ENCODE measurements at regions not wholly inside any gene's neighbourhood (a gene's known extent, or its start where the extent isn't known, plus 50 kb on each side); places are given as distances from the start of the nearest gene placed in this dataset.

DNA sequence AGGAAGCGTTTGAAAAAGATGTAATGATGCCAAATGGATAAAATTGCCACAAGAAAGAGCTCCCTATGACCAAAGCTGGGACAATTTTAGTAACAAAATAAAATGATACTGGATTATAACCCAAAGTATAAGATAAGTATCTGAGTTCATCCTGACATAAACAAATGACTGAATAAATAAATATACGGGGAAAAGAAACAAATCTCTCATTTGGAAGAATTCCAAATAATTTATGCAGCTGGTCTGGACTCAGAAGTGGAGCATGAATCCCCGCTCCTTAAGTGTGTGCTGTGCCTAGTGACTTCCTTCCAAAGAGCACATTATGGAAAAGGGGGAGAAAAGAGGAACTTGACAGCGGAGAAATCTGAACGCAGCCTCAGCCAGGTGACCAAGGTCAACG is 186.2 kb downstream of the RAMP3 start:
- WGBS, 2 donors, result 44 to 57% methylated on average over 6 of the region's 6 CpGs
- H3K9me3 ChIP-seq, result no peaks in the 10 kb centered on the region

DNA sequence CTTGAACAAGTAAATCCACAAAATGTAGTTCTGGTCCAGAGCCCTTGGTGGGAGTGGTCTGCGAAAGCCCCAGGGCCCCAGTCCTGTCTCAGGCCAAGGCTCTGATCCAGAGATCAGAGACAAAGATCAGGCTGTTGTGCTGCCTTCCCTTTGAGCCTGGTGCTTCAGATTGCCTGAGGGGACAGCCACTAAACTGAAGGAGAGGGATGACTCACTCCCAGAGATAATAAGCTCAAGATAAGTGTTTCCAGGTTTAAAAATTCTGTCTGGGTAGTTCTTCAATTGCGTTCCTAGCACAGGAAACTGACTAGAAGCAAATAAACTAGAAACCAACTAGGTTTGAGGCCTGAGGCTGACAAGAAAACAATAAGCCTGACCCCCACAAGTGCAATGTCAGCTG is 190.2 kb downstream of the RAMP3 start:
- WGBS, 2 donors, result 31 to 40% methylated on average over 2 of the region's 2 CpGs
- H3K36me3 ChIP-seq, result no peaks in the 10 kb centered on the region
- H3K27me3 ChIP-seq, result no peaks in the 10 kb centered on the region
- intact Hi-C loops (cut with DNase I), result no loop called here
- H3K9me3 ChIP-seq, result no peaks in the 10 kb centered on the region
- no peak overlapping the region for H3K27ac ChIP-seq
- no peak overlapping the region for H3K4me3 ChIP-seq
- no peaks in the 10 kb centered on the region for H3K4me1 ChIP-seq
- DNase-seq, result no peak
- TF ChIP-seq, protein P1, sequence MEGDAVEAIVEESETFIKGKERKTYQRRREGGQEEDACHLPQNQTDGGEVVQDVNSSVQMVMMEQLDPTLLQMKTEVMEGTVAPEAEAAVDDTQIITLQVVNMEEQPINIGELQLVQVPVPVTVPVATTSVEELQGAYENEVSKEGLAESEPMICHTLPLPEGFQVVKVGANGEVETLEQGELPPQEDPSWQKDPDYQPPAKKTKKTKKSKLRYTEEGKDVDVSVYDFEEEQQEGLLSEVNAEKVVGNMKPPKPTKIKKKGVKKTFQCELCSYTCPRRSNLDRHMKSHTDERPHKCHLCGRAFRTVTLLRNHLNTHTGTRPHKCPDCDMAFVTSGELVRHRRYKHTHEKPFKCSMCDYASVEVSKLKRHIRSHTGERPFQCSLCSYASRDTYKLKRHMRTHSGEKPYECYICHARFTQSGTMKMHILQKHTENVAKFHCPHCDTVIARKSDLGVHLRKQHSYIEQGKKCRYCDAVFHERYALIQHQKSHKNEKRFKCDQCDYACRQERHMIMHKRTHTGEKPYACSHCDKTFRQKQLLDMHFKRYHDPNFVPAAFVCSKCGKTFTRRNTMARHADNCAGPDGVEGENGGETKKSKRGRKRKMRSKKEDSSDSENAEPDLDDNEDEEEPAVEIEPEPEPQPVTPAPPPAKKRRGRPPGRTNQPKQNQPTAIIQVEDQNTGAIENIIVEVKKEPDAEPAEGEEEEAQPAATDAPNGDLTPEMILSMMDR (IDR thresholded peaks at IDR 0.05), result no peak
- no peak for TF ChIP-seq POLR2A (IDR thresholded peaks at IDR 0.05)

More for the DNA sequence above, 186.2 kb downstream of the RAMP3 start:
- H3K36me3 ChIP-seq, result no peaks in the 10 kb centered on the region
- no peak overlapping the region for H3K27ac ChIP-seq
- no peak for TF ChIP-seq POLR2A (IDR thresholded peaks at IDR 0.05)
- TF ChIP-seq, protein P1 (IDR thresholded peaks at IDR 0.05), result no peak
- no peaks in the 10 kb centered on the region for H3K4me1 ChIP-seq
- DNase-seq, result no peak
- no peaks in the 10 kb centered on the region for H3K27me3 ChIP-seq
- intact Hi-C loops (cut with DNase I), result no loop called here
- H3K4me3 ChIP-seq, result no peak overlapping the region

DNA sequence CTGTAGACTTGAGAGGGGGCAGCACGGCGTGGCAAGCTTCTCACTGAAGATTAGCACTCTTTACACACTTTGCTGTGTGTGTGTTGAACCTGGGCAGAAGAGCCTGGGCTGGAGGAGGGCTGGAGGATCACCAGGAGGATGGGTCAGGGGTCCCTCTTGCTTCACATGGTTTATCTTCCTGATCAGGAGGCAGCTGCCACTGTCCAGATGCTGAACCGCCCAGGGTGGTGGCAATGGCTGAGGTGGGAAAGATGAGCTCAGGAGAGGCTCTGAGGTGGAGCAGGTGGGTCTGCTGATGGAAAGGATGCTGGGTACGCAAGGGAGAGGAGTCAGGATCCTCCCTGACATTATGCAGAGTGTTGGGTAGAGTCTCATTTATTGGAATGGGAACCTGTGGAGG is 191.5 kb downstream of the RAMP3 start:
- intact Hi-C loops (cut with DNase I), result no loop called here
- no peak overlapping the region for H3K27ac ChIP-seq
- no peak for DNase-seq
- no peaks in the 10 kb centered on the region for H3K36me3 ChIP-seq
- TF ChIP-seq, protein P1 (IDR thresholded peaks at IDR 0.05), result no peak
- TF ChIP-seq POLR2A (IDR thresholded peaks at IDR 0.05), result no peak
- no peaks in the 10 kb centered on the region for H3K27me3 ChIP-seq
- no peaks in the 10 kb centered on the region for H3K4me1 ChIP-seq
- 75 to 79% methylated on average over 3 of the region's 4 CpGs for WGBS, 2 donors
- no peaks in the 10 kb centered on the region for H3K9me3 ChIP-seq
- no peak overlapping the region for H3K4me3 ChIP-seq

DNA sequence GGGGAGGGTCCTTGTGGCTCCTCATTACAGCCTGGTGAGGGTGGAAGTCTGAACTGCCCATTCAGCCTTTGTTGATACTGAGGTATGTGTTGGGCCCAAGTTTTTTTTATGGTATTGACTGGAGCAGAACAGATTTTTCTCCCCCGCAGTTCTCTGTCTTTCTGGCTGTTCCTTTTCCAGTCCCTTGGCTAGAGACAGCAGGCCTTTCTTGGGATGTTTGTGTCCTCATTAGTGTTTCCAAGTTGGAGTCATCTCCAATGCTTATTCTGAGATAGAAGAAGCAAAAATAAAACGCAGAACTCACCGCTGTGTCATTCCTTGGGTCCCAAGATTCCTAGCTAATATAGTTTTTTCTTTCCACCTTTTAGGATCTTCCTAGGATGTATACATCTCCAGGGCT is 193.3 kb downstream of the RAMP3 start:
- Histone ChIP-seq H3K9me3 (no peaks in the 10 kb centered on the region), H3K27me3 (no peaks in the 10 kb centered on the region), H3K27ac (no peak overlapping the region), H3K36me3 (no peaks in the 10 kb centered on the region), H3K4me1 (no peaks in the 10 kb centered on the region), H3K4me3 (no peak overlapping the region)
- WGBS, 2 donors, result 86 to 92% methylated on average over 3 of the region's 3 CpGs
- TF ChIP-seq, protein P1 (IDR thresholded peaks at IDR 0.05), result no peak
- no peak for TF ChIP-seq POLR2A (IDR thresholded peaks at IDR 0.05)
- intact Hi-C loops (cut with DNase I), result no loop called here
- no peak for DNase-seq

DNA sequence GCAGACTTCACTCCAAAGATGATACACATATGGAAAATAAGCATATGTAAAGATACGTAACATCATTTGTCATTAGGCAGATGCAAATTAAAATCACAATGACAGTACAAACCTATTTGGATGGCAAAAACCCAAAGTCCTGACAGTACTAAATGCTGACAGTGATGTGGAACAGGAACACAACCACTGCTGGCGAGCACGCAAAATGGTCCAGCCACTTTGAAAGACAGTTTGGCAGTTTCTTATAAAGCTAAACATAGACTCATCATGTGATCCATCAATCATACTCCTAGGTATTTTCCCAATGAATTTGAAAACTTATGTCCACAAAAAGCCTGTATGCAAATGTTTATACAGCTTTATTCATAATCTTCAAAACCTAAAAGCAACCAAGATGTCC is 200.7 kb downstream of the RAMP3 start:
- Histone ChIP-seq H3K36me3 (no peaks in the 10 kb centered on the region), H3K27me3 (no peaks in the 10 kb centered on the region), H3K9me3 (no peaks in the 10 kb centered on the region), H3K4me3 (no peak overlapping the region), H3K4me1 (no peaks in the 10 kb centered on the region), H3K27ac (no peak overlapping the region)
- intact Hi-C loops (cut with DNase I), result no loop called here
- DNase-seq, result no peak
- 70 to 73% methylated on average over 3 of the region's 3 CpGs for WGBS, 2 donors
- no peak for TF ChIP-seq POLR2A (IDR thresholded peaks at IDR 0.05)
- TF ChIP-seq, protein P1 (IDR thresholded peaks at IDR 0.05), result no peak

All from esophagus squamous epithelium (tissue), 5 donors.